ENCODE measurements at regions not wholly inside any gene's neighbourhood (a gene's known extent, or its start where the extent isn't known, plus 50 kb on each side); places are given as distances from the start of the nearest gene placed in this dataset.
"Not testable (repeated sequence)": the region's sequence is repeated elsewhere in the genome, so short reads cannot be mapped to it uniquely, and the experiment has no call there.

GRCh38 chr12:17038923-17039322 lies 433.0 kb upstream of the LMO3 start:
- no peak for DNase-seq (ENCODE audit: low spot score)
- in situ Hi-C loops (cut with MboI; ENCODE audit: low pct_unique_long_range_greater_than_20kb, low sequenced_read_pairs, unreplicated experiment) = no loop called here
- TF ChIP-seq CTCF (IDR thresholded peaks at IDR 0.05; ENCODE audit: extremely low read depth, insufficient read depth, missing control alignments) = no peak

GRCh38 chr12:17035372-17035771 lies 429.4 kb upstream of the LMO3 start:
- TF ChIP-seq CTCF (IDR thresholded peaks at IDR 0.05; ENCODE audit: extremely low read depth, insufficient read depth, missing control alignments) = no peak
- DNase-seq (ENCODE audit: low spot score) = no peak
- in situ Hi-C loops (cut with MboI; ENCODE audit: low pct_unique_long_range_greater_than_20kb, low sequenced_read_pairs, unreplicated experiment) = no loop called here

GRCh38 chr12:17030338-17030737 lies 424.4 kb upstream of the LMO3 start:
- TF ChIP-seq CTCF (IDR thresholded peaks at IDR 0.05; ENCODE audit: extremely low read depth, insufficient read depth, missing control alignments) = no peak
- in situ Hi-C loops (cut with MboI; ENCODE audit: low pct_unique_long_range_greater_than_20kb, low sequenced_read_pairs, unreplicated experiment) = no loop called here
- no peak for DNase-seq (ENCODE audit: low spot score)

- TF ChIP-seq CTCF (IDR thresholded peaks at IDR 0.05; ENCODE audit: extremely low read depth, insufficient read depth, missing control alignments) = no peak
- no peak for DNase-seq (ENCODE audit: low spot score)
- in situ Hi-C loops (cut with MboI; ENCODE audit: low pct_unique_long_range_greater_than_20kb, low sequenced_read_pairs, unreplicated experiment) = no loop called here
Observed at GRCh38 chr12:17028348-17028747, 422.4 kb upstream of the LMO3 start.

GRCh38 chr12:17025424-17025823 lies 419.5 kb upstream of the LMO3 start:
- DNase-seq (ENCODE audit: low spot score); in situ Hi-C loops (cut with MboI; ENCODE audit: low pct_unique_long_range_greater_than_20kb, low sequenced_read_pairs, unreplicated experiment): not testable (repeated sequence)

GRCh38 chr12:17020765-17021164 lies 414.8 kb upstream of the LMO3 start:
- DNase-seq (ENCODE audit: low spot score) = no peak
- in situ Hi-C loops (cut with MboI; ENCODE audit: low pct_unique_long_range_greater_than_20kb, low sequenced_read_pairs, unreplicated experiment) = no loop called here
- TF ChIP-seq CTCF (IDR thresholded peaks at IDR 0.05; ENCODE audit: extremely low read depth, insufficient read depth, missing control alignments) = no peak

- no peak for TF ChIP-seq CTCF (IDR thresholded peaks at IDR 0.05; ENCODE audit: extremely low read depth, insufficient read depth, missing control alignments)
- no peak for DNase-seq (ENCODE audit: low spot score)
- in situ Hi-C loops (cut with MboI; ENCODE audit: low pct_unique_long_range_greater_than_20kb, low sequenced_read_pairs, unreplicated experiment) = no loop called here
Observed at GRCh38 chr12:17017402-17017801, 411.4 kb upstream of the LMO3 start.
